A549 (cell line): ENCODE measurements at regions not wholly inside any gene's neighbourhood (a gene's known extent, or its start where the extent isn't known, plus 50 kb on each side); places are given as distances from the start of the nearest gene placed in this dataset.

Source experiments
- ATOH8 ChIP-seq: fragments of 250-450 bp; sonication (Bioruptor Pico); IDR thresholded peaks from 2 replicates; pipeline ENCODE4 v1.5.0; 2020; ENCODE audit warnings: low read depth, mild to moderate bottlenecking, moderate library complexity
- CTCF ChIP-seq: fragments of >200 bp; sonication (Bioruptor Twin); formaldehyde crosslinking; IDR thresholded peaks from 3 replicates; pipeline ENCODE4 v1.5.1; 2016
- ELK1 ChIP-seq: fragments of 150-350 bp; IDR thresholded peaks from 2 replicates; pipeline ENCODE4 v1.6.1; 2014; ENCODE audit warnings: low read depth, mild to moderate bottlenecking, low read length
- POLR2A ChIP-seq: IDR thresholded peaks from 2 replicates; pipeline ENCODE4 v1.6.1; 2012; ENCODE audit warnings: mild to moderate bottlenecking, low read length
- SREBF2 ChIP-seq: fragments of 450-650 bp; IDR thresholded peaks from 2 replicates; pipeline ENCODE4 v1.6.1; 2014; ENCODE audit warnings: mild to moderate bottlenecking, moderate library complexity

- TF ChIP-seq CTCF, result no peak
- TF ChIP-seq SREBF2, result no peak
- no peak for TF ChIP-seq ELK1
- no peak for TF ChIP-seq POLR2A
- TF ChIP-seq ATOH8, result no peak
These were observed 71.7 kb upstream of the DRD2 start for GRCh38 chr11:113546757-113547507.
